Brain microvascular endothelial cell (primary cell): ENCODE measurements at regions not wholly inside any gene's neighbourhood (a gene's known extent, or its start where the extent isn't known, plus 50 kb on each side); places are given as distances from the start of the nearest gene placed in this dataset.
"Not testable (repeated sequence)": the region's sequence is repeated elsewhere in the genome, so short reads cannot be mapped to it uniquely, and the experiment has no call there.

Experiments
- DNase-seq: peaks from one replicate; pipeline ENCODE4 v3.0.0-alpha.2; 2020
- H3K27ac ChIP-seq: fragments of 250-450 bp; sonication (Bioruptor Pico); 2 replicates; pipeline ENCODE4 v1.5.1; 2020; ENCODE audit warnings: mild to moderate bottlenecking, moderate library complexity
- H3K27me3 ChIP-seq: fragments of 250-450 bp; sonication (Bioruptor Pico); replicated peaks from 2 replicates; pipeline ENCODE4 v1.5.1; 2020; ENCODE audit warnings: mild to moderate bottlenecking
- H3K36me3 ChIP-seq: fragments of 250-450 bp; sonication (Bioruptor Pico); replicated peaks from 2 replicates; pipeline ENCODE4 v1.5.1; 2020; ENCODE audit warnings: mild to moderate bottlenecking
- H3K4me3 ChIP-seq: 2 replicates; pipeline ENCODE4 v1.5.1; 2011; ENCODE audit warnings: low read depth, mild to moderate bottlenecking, control low read depth, low read length, moderate library complexity
- in situ Hi-C: cut with HindIII; loops from 2 replicates; pipeline ENCODE4 v1.10.0; 2017; ENCODE audit warnings: low sequenced_read_pairs, low pct_ligation_motif_present
- TF ChIP-seq, protein P1 (sequence below): IDR thresholded peaks from 2 replicates; pipeline ENCODE4 v1.5.1; 2011; ENCODE audit warnings: low read depth, mild to moderate bottlenecking, moderate library complexity, low read length, control low read depth, inconsistent platforms; ENCODE audit errors: missing control alignments

DNA sequence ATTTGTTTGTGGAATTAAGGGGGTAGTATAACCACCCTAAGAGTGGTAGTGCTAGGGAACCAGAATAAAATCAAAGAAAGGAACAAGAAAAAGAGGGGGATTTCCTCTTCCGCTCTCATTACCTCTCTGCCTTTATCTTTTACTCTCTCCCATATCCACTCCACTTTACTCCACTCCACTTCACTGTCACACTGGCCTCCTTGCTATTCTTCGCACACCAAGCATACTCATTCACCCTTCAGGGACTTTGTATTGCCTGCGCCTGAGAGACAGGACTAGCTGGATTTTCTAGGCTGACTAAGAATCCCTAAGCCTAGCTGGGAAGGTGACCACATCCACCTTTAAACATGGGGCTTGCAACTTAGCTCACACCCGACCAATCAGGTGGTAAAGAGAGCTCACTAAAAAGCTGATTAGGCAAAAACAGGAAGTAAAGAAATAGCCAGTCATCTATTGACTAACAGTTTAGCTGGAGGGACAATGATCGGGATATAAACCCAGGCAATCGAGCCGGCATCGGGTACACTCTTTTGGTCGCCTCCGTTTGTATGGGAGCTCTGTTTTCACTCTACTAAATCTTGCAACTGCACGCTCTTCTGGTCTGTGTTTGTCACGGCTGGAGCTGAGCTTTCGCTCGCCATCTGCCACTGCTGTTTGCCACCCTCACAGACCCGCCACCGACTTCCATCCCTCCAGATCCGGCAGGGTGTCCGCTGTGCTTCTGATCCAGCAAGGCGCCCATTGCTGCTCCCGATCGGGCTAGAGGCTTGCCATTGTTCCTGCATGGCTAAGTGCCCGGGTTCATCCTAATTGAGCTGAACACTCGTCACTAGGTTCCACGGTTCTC is 121.8 kb downstream of the FAM170A start:
- no peak overlapping the region for H3K27ac ChIP-seq
- no peaks in the 10 kb centered on the region for H3K27me3 ChIP-seq
- no peaks in the 10 kb centered on the region for H3K36me3 ChIP-seq
- TF ChIP-seq, protein P1, sequence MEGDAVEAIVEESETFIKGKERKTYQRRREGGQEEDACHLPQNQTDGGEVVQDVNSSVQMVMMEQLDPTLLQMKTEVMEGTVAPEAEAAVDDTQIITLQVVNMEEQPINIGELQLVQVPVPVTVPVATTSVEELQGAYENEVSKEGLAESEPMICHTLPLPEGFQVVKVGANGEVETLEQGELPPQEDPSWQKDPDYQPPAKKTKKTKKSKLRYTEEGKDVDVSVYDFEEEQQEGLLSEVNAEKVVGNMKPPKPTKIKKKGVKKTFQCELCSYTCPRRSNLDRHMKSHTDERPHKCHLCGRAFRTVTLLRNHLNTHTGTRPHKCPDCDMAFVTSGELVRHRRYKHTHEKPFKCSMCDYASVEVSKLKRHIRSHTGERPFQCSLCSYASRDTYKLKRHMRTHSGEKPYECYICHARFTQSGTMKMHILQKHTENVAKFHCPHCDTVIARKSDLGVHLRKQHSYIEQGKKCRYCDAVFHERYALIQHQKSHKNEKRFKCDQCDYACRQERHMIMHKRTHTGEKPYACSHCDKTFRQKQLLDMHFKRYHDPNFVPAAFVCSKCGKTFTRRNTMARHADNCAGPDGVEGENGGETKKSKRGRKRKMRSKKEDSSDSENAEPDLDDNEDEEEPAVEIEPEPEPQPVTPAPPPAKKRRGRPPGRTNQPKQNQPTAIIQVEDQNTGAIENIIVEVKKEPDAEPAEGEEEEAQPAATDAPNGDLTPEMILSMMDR, result no peak
- no peak for DNase-seq
- H3K4me3 ChIP-seq, result no peak overlapping the region
- in situ Hi-C loops, result no loop called here

DNA sequence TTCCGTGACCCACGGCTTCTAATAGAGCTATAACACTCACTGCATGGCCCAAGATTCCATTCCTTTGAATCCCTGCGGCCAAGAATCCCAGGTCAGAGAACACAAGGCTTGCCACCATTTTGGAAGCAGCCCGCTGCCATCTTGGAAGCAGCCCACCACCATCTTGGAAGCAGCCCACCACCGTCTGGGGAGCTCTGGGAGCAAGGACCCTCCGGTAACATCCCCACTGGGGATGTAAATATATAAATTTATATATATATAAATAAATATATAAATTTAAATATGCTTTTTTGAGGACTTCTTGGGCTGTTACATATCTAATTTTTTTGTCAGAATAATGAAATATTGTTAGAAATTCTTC is 122.4 kb downstream of the FAM170A start:
- H3K36me3 ChIP-seq, result no peaks in the 10 kb centered on the region
- H3K27ac ChIP-seq, result no peak overlapping the region
- DNase-seq, result no peak
- TF ChIP-seq, protein P1, result no peak
- H3K27me3 ChIP-seq, result no peaks in the 10 kb centered on the region
- in situ Hi-C loops, result no loop called here
- H3K4me3 ChIP-seq, result no peak overlapping the region

- H3K27ac ChIP-seq, result no peak overlapping the region
- H3K27me3 ChIP-seq, result no peaks in the 10 kb centered on the region
- DNase-seq, result no peak
- in situ Hi-C loops, result no loop called here
- H3K4me3 ChIP-seq, result no peak overlapping the region
- no peaks in the 10 kb centered on the region for H3K36me3 ChIP-seq
- TF ChIP-seq, protein P1, result no peak
These were observed 123.8 kb downstream of the FAM170A start for GRCh38 chr5:119752921-119753886.

- H3K27me3 ChIP-seq, in situ Hi-C loops, H3K36me3 ChIP-seq, H3K27ac ChIP-seq, DNase-seq, H3K4me3 ChIP-seq: not testable (repeated sequence)
These were observed 125.5 kb downstream of the FAM170A start for GRCh38 chr5:119754825-119755224.

DNA sequence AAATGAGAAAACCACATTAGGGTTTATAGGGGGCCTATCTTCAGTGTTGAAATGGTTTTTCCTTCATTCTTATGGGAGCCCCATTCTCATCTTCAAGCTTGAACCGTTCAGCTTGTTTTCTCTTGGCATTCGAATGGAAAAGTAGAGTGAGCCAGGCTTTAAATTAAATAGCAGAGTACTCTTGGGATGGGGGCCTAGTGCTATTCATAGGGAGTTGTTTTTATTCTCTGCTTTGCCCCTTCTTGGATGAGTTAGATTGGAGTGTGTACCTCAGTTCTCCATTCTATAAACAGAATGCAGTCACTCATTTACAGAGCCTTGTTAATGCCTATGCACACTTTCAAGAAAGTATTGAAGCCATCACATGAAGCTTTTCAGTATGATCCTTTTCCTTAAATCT is 127.9 kb downstream of the FAM170A start:
- no peak for DNase-seq
- TF ChIP-seq, protein P1, result no peak
- Histone ChIP-seq H3K27ac (no peak overlapping the region), H3K27me3 (no peaks in the 10 kb centered on the region), H3K4me3 (no peak overlapping the region), H3K36me3 (no peaks in the 10 kb centered on the region)
- in situ Hi-C loops, result no loop called here

GRCh38 chr5:119769695-119770693 is 140.6 kb downstream of the FAM170A start:
- H3K27ac ChIP-seq, H3K36me3 ChIP-seq, H3K4me3 ChIP-seq, H3K27me3 ChIP-seq, in situ Hi-C loops, DNase-seq: not testable (repeated sequence)

- DNase-seq, H3K36me3 ChIP-seq, in situ Hi-C loops, H3K27me3 ChIP-seq, H3K27ac ChIP-seq, H3K4me3 ChIP-seq: not testable (repeated sequence)
These were observed 150.8 kb downstream of the FAM170A start for GRCh38 chr5:119780145-119780544.
